A673 (cell line): ENCODE measurements at regions not wholly inside any gene's neighbourhood (a gene's known extent, or its start where the extent isn't known, plus 50 kb on each side); places are given as distances from the start of the nearest gene placed in this dataset.

Experiments
- EZH2 ChIP-seq: fragments of 200-600 bp; sonication (generic); IDR thresholded peaks from 2 replicates; pipeline ENCODE4 v1.6.1; 2017; ENCODE audit warnings: borderline replicate concordance, low read depth, mild to moderate bottlenecking, mixed read lengths, antibody characterized with exemption, low read length; ENCODE audit not compliant: poor library complexity, severe bottlenecking
- TF ChIP-seq, protein P1 (sequence below): fragments of 300-800, 200-600 bp; sonication (generic); conservative IDR thresholded peaks from 2 replicates; pipeline ENCODE4 v1.5.1; 2017; ENCODE audit warnings: low read depth, mild to moderate bottlenecking, antibody characterized with exemption, low read length, moderate library complexity, mixed read lengths

DNA sequence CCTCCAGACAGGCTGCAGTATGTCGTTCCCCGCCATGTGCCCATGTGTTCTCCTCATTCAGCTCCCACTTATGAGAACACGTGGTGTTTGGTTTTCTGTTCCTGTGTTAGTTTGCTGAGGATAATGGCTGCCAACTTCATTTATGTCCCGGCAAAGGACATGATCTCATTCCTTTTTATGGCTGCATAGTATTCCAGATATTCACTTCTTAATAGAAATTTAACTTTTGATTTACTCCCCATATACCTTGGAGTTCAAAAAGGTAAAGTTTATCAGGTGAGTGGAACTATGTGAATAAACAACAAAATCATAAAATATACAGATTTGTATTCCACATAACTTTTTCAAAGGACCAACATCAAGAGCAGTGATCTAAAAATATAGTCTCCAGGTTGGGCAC, 372.6 kb downstream of the STK39 start:
- TF ChIP-seq, protein P1, sequence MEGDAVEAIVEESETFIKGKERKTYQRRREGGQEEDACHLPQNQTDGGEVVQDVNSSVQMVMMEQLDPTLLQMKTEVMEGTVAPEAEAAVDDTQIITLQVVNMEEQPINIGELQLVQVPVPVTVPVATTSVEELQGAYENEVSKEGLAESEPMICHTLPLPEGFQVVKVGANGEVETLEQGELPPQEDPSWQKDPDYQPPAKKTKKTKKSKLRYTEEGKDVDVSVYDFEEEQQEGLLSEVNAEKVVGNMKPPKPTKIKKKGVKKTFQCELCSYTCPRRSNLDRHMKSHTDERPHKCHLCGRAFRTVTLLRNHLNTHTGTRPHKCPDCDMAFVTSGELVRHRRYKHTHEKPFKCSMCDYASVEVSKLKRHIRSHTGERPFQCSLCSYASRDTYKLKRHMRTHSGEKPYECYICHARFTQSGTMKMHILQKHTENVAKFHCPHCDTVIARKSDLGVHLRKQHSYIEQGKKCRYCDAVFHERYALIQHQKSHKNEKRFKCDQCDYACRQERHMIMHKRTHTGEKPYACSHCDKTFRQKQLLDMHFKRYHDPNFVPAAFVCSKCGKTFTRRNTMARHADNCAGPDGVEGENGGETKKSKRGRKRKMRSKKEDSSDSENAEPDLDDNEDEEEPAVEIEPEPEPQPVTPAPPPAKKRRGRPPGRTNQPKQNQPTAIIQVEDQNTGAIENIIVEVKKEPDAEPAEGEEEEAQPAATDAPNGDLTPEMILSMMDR, result no peak
- no peak for TF ChIP-seq EZH2
